Adrenal gland (tissue), 9 donors: ENCODE measurements at regions not wholly inside any gene's neighbourhood (a gene's known extent, or its start where the extent isn't known, plus 50 kb on each side); places are given as distances from the start of the nearest gene placed in this dataset.
"Not testable (repeated sequence)": the region's sequence is repeated elsewhere in the genome, so short reads cannot be mapped to it uniquely, and the experiment has no call there.

Source experiments
- DNase-seq, 7 donors: peaks; one replicate each; pipeline ENCODE4 v3.0.0-alpha.2; 2019 to 2020
- H3K27ac ChIP-seq, 5 donors: fragments of 200-600 bp; sonication (generic) in 4 of 5; 1 replicate in 3 of 5; 2 replicates in 2 of 5; pipeline versions ENCODE4 v1.5.1 to v1.8.0; 2016 to 2020; ENCODE audit warnings: mild to moderate bottlenecking in 1 of 5
- H3K27me3 ChIP-seq: fragments of 200-600 bp; 2 replicates; pipeline ENCODE4 v1.8.0; 2021
- H3K36me3 ChIP-seq, 2 donors: fragments of 200-600 bp; replicated peaks in 1 of 2; 1 replicate in 1 of 2; 2 replicates in 1 of 2; pipeline versions ENCODE4 v1.5.1 to v1.8.0; 2018 to 2022
- H3K4me1 ChIP-seq, 2 donors: fragments of 200-600 bp; replicated peaks in 1 of 2; 1 replicate in 1 of 2; 2 replicates in 1 of 2; pipeline versions ENCODE4 v1.5.1 to v1.8.0; 2018 to 2021
- H3K4me3 ChIP-seq, 4 donors: fragments of 200-600 bp; sonication (generic) in 3 of 4; one replicate each; pipeline ENCODE4 v1.5.1; 2016 to 2018
- H3K9me3 ChIP-seq, 3 donors: fragments of 200-600 bp; sonication (generic) in 1 of 3; replicated peaks in 1 of 3; 1 replicate in 2 of 3; 2 replicates in 1 of 3; pipeline versions ENCODE4 v1.5.1 to v1.8.0; 2016 to 2021
- POLR2A ChIP-seq, 2 donors: fragments of 450-650 bp; IDR thresholded peaks; one replicate each; pipeline ENCODE4 v1.6.1; 2017; ENCODE audit warnings: antibody characterized with exemption in 2 of 2, mild to moderate bottlenecking in 2 of 2, moderate library complexity in 1 of 2
- whole genome bisulfite sequencing, 4 donors: extraction: QIAGEN DNeasy Blood & Tissue Kit in 2 of 4; methylation state at CpG; one replicate each; pipeline versions ENCODE4 v1.1.5 to v1.1.7; 2013 to 2017; 5-methylcytosine and 5-hydroxymethylcytosine counted together
- intact Hi-C, 2 donors: fragments of 100-400 bp; cut with DNase I; formaldehyde crosslinking; loops; one replicate each; pipeline versions ENCODE4 v1.14.1 to v1.15.0; 2022 to 2023
- TF ChIP-seq, protein P1 (sequence below), 6 experiments: fragments of 450-650 bp in 4 of 6; fragments of 200-600 bp in 2 of 6; sonication (generic) in 1 of 6; IDR thresholded peaks; 1 replicate in 5 of 6; 2 replicates in 1 of 6; pipeline versions ENCODE4 v1.5.1 to v1.8.0; 2016 to 2021; ENCODE audit warnings: antibody characterized with exemption in 6 of 6, mild to moderate bottlenecking in 2 of 6, moderate library complexity in 1 of 6
- donor health status: healthy with polysubstance abuse.
- donor health status: Bipolar disorder and iron deficiency.
- donor health status: DM: yes; HTN: yes; CAD: no.
- donor health status: DM: no; HTN: no; CAD: no.
- donor health status: DM: no; HTN: no; CAD: no.

DNA sequence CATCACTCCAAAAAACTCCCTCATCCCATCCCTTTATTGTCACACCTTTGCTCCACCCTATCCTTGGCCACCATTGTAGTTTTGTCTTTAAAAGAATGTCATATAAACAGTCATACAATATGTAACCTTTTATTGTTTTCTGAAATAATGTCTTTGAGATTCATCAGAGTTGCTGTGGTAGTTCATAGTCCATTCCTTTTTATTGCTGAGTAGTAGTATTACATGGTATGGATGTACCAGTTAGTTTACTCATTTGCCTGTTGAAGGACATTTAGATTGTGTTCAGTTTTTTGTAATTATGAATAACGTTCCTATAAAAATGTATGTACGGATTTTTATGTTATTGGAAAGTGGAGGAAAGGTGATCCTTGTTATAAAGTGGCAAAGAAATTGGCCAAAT lies 171.8 kb upstream of the GCFC2 start:
- intact Hi-C loops, result no loop called here
- DNase-seq, result no peak
- H3K4me3 ChIP-seq, result no peak overlapping the region
- WGBS, 4 donors, result 55 to 69% (median 65%) methylated on average over 2 of the region's 2 CpGs
- no peak overlapping the region for H3K27ac ChIP-seq
- no peaks in the 10 kb centered on the region for H3K4me1 ChIP-seq
- H3K27me3 ChIP-seq, result no peaks in the 10 kb centered on the region
- H3K9me3 ChIP-seq, result no peaks in the 10 kb centered on the region
- H3K36me3 ChIP-seq, result no peaks in the 10 kb centered on the region
- TF ChIP-seq, protein P1, sequence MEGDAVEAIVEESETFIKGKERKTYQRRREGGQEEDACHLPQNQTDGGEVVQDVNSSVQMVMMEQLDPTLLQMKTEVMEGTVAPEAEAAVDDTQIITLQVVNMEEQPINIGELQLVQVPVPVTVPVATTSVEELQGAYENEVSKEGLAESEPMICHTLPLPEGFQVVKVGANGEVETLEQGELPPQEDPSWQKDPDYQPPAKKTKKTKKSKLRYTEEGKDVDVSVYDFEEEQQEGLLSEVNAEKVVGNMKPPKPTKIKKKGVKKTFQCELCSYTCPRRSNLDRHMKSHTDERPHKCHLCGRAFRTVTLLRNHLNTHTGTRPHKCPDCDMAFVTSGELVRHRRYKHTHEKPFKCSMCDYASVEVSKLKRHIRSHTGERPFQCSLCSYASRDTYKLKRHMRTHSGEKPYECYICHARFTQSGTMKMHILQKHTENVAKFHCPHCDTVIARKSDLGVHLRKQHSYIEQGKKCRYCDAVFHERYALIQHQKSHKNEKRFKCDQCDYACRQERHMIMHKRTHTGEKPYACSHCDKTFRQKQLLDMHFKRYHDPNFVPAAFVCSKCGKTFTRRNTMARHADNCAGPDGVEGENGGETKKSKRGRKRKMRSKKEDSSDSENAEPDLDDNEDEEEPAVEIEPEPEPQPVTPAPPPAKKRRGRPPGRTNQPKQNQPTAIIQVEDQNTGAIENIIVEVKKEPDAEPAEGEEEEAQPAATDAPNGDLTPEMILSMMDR (IDR thresholded peaks at IDR 0.05), result no peak
- TF ChIP-seq POLR2A (IDR thresholded peaks at IDR 0.05), result no peak

DNA sequence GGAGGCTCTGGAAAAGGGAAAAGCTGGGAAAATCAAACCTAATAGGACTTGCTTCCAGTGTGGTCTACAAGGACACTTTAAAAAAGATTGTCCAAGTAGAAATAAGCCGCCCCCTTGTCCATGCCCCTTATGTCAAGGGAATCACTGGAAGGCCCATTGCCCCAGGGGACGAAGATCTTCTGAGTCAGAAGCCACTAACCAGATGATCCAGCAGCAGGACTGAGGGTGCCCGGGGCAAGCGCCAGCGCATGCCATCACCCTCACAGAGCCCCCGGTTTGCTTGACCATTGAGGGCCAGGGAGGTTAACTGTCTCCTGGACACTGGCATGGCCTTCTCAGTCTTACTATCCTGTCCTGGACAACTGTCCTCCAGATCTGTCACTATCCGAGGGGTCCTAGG lies 164.9 kb upstream of the GCFC2 start:
- H3K4me1 ChIP-seq, DNase-seq, H3K4me3 ChIP-seq, intact Hi-C loops, H3K36me3 ChIP-seq, H3K9me3 ChIP-seq, H3K27ac ChIP-seq, H3K27me3 ChIP-seq: not testable (repeated sequence)
- WGBS, 4 donors, result 73 to 91% (median 85%) methylated on average over 4 to 7 of the region's 7 CpGs

DNA sequence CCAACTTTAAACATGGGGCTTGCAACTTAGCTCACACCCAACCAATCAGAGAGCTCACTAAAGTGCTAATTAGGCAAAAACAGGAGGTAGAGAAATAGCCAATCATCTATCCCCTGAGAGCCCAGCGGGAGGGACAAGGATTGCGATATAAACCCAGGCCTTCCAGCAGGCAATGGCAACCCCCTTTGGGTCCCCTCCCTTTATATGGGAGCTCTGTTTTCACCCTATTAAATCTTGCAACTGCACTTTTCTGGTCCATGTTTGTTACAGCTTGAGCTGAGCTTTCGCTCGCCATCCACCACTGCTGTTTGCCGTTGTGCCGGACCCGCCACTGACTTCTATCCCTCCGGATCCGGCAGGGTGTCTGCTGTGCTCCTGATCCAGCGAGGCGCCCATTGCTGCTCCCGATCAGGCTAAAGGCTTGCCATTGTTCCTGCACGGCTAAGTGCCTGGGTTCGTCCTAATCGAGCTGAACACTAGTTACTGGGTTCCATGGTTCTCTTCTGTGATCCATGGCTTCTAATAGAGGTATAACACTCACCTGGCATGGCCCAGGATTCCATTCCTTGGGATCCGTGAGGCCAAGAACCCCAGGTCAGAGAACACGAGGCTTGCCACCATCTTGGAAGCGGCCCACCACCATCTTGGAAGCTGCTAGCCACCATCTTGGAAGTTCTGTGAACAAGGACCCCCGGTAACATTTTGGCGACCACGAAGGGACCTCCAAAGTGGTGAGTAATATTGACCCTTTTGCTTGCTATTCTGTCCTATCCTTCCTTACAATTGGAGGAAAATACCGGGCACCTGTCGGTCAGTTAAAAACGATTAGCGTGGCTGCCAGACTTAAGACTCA lies 161.3 kb upstream of the GCFC2 start:
- H3K4me1 ChIP-seq, H3K27me3 ChIP-seq, DNase-seq, H3K4me3 ChIP-seq, H3K9me3 ChIP-seq, intact Hi-C loops, H3K36me3 ChIP-seq, H3K27ac ChIP-seq: not testable (repeated sequence)
- WGBS, 4 donors, result 87 to 94% (median 90%) methylated on average over 22 to 25 of the region's 25 CpGs

DNA sequence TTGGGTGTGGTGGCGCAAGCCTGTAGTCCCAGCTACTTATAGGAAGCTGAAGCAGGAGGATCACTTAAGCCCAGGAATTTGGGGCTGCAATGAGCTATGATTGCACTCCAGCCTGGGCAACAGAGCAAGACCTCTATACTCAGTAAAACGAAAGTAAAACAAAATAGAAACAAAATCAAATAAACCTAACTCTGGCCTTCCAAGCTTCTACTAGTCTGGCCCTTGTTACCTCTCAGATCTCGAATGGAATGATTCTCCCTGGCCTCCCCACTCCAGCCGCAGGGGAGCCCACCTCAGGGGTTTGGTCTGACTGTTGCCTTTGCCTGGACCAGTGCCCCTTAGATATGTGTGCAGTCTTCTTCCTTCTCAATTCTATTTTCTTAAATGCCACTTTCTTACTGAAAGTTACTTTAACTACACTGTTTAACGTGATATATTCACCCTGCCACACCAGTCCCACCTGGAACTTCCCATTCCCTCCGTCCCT lies 160.0 kb upstream of the GCFC2 start:
- H3K27ac ChIP-seq, result no peak overlapping the region
- intact Hi-C loops, result no loop called here
- TF ChIP-seq POLR2A (IDR thresholded peaks at IDR 0.05), result no peak
- TF ChIP-seq, protein P1 (IDR thresholded peaks at IDR 0.05), result no peak

DNA sequence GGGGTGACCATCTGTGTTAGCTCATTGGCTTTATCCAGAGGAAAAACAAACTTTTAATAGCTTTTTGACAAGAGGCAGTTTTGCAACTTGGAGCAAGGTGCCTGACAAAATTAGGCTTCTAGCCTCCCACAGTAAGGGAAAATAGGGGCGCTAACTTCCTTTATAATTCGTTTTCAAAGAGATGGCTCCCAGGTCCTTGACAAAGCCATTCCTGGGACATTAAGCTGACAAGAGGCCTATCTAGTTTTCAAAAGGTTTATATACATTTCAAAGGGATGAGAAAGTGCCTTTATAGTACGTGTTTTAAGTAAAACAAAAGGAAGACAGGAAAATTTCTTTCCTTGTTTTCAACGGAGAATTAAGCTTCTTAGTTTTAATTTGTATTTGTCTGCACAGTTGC lies 159.4 kb upstream of the GCFC2 start:
- intact Hi-C loops, result no loop called here
- Histone ChIP-seq H3K27ac (no peak overlapping the region), H3K27me3 (no peaks in the 10 kb centered on the region), H3K4me1 (no peaks in the 10 kb centered on the region), H3K36me3 (no peaks in the 10 kb centered on the region), H3K9me3 (no peaks in the 10 kb centered on the region), H3K4me3 (no peak overlapping the region)
- DNase-seq, result no peak
- TF ChIP-seq, protein P1 (IDR thresholded peaks at IDR 0.05), result no peak
- no peak for TF ChIP-seq POLR2A (IDR thresholded peaks at IDR 0.05)
- 38 to 50% (median 42%) methylated on average over 4 of the region's 4 CpGs for WGBS, 4 donors

More for the DNA sequence above, 160.0 kb upstream of the GCFC2 start:
- H3K9me3 ChIP-seq, result no peaks in the 10 kb centered on the region
- no peak for DNase-seq
- no peaks in the 10 kb centered on the region for H3K36me3 ChIP-seq
- H3K4me3 ChIP-seq, result no peak overlapping the region
- H3K4me1 ChIP-seq, result no peaks in the 10 kb centered on the region
- no peaks in the 10 kb centered on the region for H3K27me3 ChIP-seq
- WGBS, 4 donors, result 67 to 69% (median 67%) methylated on average over 6 of the region's 6 CpGs
